ENCODE measurements at regions not wholly inside any gene's neighbourhood (a gene's known extent, or its start where the extent isn't known, plus 50 kb on each side); places are given as distances from the start of the nearest gene placed in this dataset.

DNA sequence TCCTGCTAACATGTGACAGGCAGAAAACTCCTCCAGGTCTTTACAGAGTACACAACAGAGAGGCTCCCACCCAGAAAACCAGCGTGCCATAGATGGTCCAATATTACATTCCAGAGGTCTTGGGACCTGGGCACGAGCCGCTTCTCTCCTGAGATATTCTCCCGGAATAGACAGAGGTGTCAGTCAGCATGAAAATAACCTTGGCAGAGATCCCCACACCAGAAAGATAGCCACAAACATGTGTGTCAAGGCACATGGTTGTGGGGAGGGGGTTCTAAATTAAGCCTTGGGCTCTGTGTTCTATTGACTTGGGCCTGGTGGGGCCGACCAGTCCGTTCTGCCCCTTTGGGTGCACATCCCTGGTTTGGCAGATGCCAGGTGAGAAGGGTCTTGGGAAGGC, 78.4 kb downstream of the BOD1 start:
- Histone ChIP-seq H3K36me3 (ENCODE audit: control insufficient read depth, insufficient read depth, low read length) (no peaks in the 10 kb centered on the region), H3K4me1 (ENCODE audit: control insufficient read depth, insufficient read depth, low read length) (no peaks in the 10 kb centered on the region), H3K27ac (ENCODE audit: low read length) (no peak overlapping the region), H3K27me3 (ENCODE audit: control insufficient read depth, insufficient read depth, low read length) (no peaks in the 10 kb centered on the region), H3K4me3 (ENCODE audit: low read length) (no peak overlapping the region), H3K9me3 (ENCODE audit: control insufficient read depth, insufficient read depth, low read length) (no peaks in the 10 kb centered on the region)
- Mint-ChIP-seq H3K27ac (no peak overlapping the region), H3K4me1 (no peaks in the 10 kb centered on the region), H3K36me3 (no peaks in the 10 kb centered on the region), H3K27me3 (ENCODE audit: low read depth in 2 of 2) (peaks cover 0 to 7% of the 10 kb centered on the region in 2 donors), H3K4me3 (no peak overlapping the region), H3K9me3 (no peaks in the 10 kb centered on the region)
- TF ChIP-seq, protein P1, sequence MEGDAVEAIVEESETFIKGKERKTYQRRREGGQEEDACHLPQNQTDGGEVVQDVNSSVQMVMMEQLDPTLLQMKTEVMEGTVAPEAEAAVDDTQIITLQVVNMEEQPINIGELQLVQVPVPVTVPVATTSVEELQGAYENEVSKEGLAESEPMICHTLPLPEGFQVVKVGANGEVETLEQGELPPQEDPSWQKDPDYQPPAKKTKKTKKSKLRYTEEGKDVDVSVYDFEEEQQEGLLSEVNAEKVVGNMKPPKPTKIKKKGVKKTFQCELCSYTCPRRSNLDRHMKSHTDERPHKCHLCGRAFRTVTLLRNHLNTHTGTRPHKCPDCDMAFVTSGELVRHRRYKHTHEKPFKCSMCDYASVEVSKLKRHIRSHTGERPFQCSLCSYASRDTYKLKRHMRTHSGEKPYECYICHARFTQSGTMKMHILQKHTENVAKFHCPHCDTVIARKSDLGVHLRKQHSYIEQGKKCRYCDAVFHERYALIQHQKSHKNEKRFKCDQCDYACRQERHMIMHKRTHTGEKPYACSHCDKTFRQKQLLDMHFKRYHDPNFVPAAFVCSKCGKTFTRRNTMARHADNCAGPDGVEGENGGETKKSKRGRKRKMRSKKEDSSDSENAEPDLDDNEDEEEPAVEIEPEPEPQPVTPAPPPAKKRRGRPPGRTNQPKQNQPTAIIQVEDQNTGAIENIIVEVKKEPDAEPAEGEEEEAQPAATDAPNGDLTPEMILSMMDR (IDR thresholded peaks at IDR 0.05): no peak
- DNase-seq (no peak), ATAC-seq (no peak)
- WGBS (ENCODE audit: insufficient coverage): 90% methylated on average over 6 of the region's 6 CpGs
- intact Hi-C loops (cut with micrococcal nuclease): no loop called here

DNA sequence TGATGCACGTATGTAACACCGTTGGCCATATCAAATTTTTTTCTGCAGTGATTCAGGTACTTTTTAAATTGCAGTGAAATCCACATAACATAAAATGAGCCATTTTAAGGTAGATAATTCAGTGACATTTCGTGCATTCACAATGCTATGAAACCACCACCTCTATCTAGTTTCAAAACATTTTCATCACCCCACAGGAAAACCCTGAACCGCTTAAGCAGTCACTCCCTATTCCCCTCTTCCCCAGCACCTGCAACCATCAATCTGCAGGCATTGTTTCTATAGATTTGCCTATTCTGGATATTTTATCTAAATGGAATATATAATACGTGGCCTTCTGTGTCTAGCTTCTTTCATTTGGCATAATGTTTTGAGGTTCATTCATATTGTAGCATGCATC, 79.2 kb downstream of the BOD1 start:
- 83% methylated on average over 4 of the region's 5 CpGs for WGBS (ENCODE audit: insufficient coverage)
- DNase-seq (no peak), ATAC-seq (no peak)
- no peaks in the 10 kb centered on the region for H3K36me3 Mint-ChIP-seq
- no peak overlapping the region for H3K27ac ChIP-seq (ENCODE audit: low read length)
- no peaks in the 10 kb centered on the region for H3K36me3 ChIP-seq (ENCODE audit: control insufficient read depth, insufficient read depth, low read length)
- H3K9me3 ChIP-seq (ENCODE audit: control insufficient read depth, insufficient read depth, low read length): no peaks in the 10 kb centered on the region
- H3K27ac Mint-ChIP-seq: no peak overlapping the region
- H3K4me1 Mint-ChIP-seq: no peaks in the 10 kb centered on the region
- TF ChIP-seq, protein P1 (IDR thresholded peaks at IDR 0.05): no peak
- peaks cover 0 to 5% of the 10 kb centered on the region in 2 donors for H3K27me3 Mint-ChIP-seq (ENCODE audit: low read depth in 2 of 2)
- H3K4me3 ChIP-seq (ENCODE audit: low read length): no peak overlapping the region
- intact Hi-C loops (cut with micrococcal nuclease): no loop called here
- H3K9me3 Mint-ChIP-seq: no peaks in the 10 kb centered on the region
- no peaks in the 10 kb centered on the region for H3K4me1 ChIP-seq (ENCODE audit: control insufficient read depth, insufficient read depth, low read length)
- H3K27me3 ChIP-seq (ENCODE audit: control insufficient read depth, insufficient read depth, low read length): no peaks in the 10 kb centered on the region
- H3K4me3 Mint-ChIP-seq: no peak overlapping the region

DNA sequence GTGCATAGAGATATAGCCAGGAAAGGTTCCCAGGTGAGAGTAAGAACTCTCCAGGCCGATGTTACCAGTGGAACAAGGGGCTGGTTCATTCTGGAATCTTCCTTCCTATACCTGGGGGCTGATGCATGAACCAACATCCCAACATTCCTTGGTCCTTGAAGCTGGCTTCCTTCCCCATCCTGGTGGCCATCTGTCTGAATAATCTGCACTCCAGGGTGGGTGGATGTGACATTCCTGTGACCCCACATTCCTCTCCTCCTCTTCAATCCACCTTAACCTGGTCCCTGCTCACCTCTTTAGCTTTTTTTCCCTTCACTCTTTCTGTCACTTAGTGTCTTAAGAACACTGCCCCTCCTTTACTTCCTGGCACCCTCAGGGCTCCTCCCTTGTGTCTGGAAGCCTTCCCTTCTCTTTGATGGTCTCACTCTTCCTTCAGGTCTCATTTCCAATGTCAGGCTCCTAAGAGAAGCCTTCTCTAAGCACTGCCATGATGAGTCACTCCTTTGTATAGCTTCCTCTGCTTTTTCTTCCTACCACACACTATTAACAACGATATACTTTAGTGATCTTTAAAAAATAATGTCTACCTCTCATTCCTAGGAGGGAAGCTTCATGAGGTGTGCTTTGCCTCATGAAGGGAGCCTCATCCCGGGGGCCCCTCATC, 80.3 kb downstream of the BOD1 start:
- no peaks in the 10 kb centered on the region for H3K36me3 ChIP-seq (ENCODE audit: control insufficient read depth, insufficient read depth, low read length)
- no peaks in the 10 kb centered on the region for H3K36me3 Mint-ChIP-seq
- H3K4me1 ChIP-seq (ENCODE audit: control insufficient read depth, insufficient read depth, low read length): no peaks in the 10 kb centered on the region
- H3K27me3 Mint-ChIP-seq (ENCODE audit: low read depth in 2 of 2): peaks cover 0 to 4% of the 10 kb centered on the region in 2 donors
- H3K27ac Mint-ChIP-seq: no peak overlapping the region
- no peaks in the 10 kb centered on the region for H3K27me3 ChIP-seq (ENCODE audit: control insufficient read depth, insufficient read depth, low read length)
- H3K4me1 Mint-ChIP-seq: no peaks in the 10 kb centered on the region
- DNase-seq (no peak), ATAC-seq (no peak)
- TF ChIP-seq, protein P1 (IDR thresholded peaks at IDR 0.05): no peak
- 61% methylated on average over 2 of the region's 3 CpGs for WGBS (ENCODE audit: insufficient coverage)
- H3K27ac ChIP-seq (ENCODE audit: low read length): no peak overlapping the region
- no peak overlapping the region for H3K4me3 ChIP-seq (ENCODE audit: low read length)
- intact Hi-C loops (cut with micrococcal nuclease): no loop called here
- no peak overlapping the region for H3K4me3 Mint-ChIP-seq
- no peaks in the 10 kb centered on the region for H3K9me3 ChIP-seq (ENCODE audit: control insufficient read depth, insufficient read depth, low read length)
- no peaks in the 10 kb centered on the region for H3K9me3 Mint-ChIP-seq
